ENCODE measurements at regions not wholly inside any gene's neighbourhood (a gene's known extent, or its start where the extent isn't known, plus 50 kb on each side); places are given as distances from the start of the nearest gene placed in this dataset.

GRCh38 chr2:120513776-120514357 lies 167.9 kb downstream of the INHBB start:
- DNase-seq: no peak
- H3K27me3 Mint-ChIP-seq (ENCODE audit: low read depth): peaks cover 93% of the 10 kb centered on the region
- WGBS (ENCODE audit: extremely low coverage, insufficient read length, low lambda C conversion rate): no CpG with 5 or more reads among the region's 10 CpGs

More at GRCh38 chr2:120513776-120514357, 167.9 kb downstream of the INHBB start:
- Histone ChIP-seq H2BK12ac (ENCODE audit: insufficient read length, low read depth, low read length) (no peak overlapping the region), H3K4me2 (ENCODE audit: insufficient read depth, insufficient read length, low read length) (no peak overlapping the region), H3K4me1 (ENCODE audit: insufficient read depth, low read length) (no peaks in the 10 kb centered on the region), H3K18ac (ENCODE audit: insufficient read length, low read depth, low read length) (no peak overlapping the region), H3K79me2 (ENCODE audit: insufficient read depth, low read length) (no peaks in the 10 kb centered on the region), H2BK15ac (ENCODE audit: low read depth, low read length) (no peak overlapping the region), H3K23me2 (ENCODE audit: insufficient read length, low read depth, low read length, poor library complexity, severe bottlenecking) (no peaks in the 10 kb centered on the region), H2AK5ac (ENCODE audit: insufficient read length, low read length) (no peak overlapping the region), H3K4ac (ENCODE audit: low read depth, low read length) (no peak overlapping the region), H3K56ac (ENCODE audit: insufficient read length, low read depth, low read length) (no peak overlapping the region), H4K8ac (replicated peaks; ENCODE audit: insufficient read length, low read depth, low read length) (no peak overlapping the region), H3K23ac (ENCODE audit: insufficient read length, low read depth, low read length) (no peak overlapping the region), H2BK5ac (ENCODE audit: insufficient read length, low read length) (no peak overlapping the region), H3K27me3 (ENCODE audit: insufficient read depth, low read length) (no peaks in the 10 kb centered on the region), H4K5ac (ENCODE audit: insufficient read length, low read depth, low read length) (no peak overlapping the region), H3K14ac (ENCODE audit: insufficient read depth, low read length) (no peak overlapping the region), H3K79me1 (ENCODE audit: insufficient read depth, low read depth, low read length, poor library complexity, severe bottlenecking) (no peaks in the 10 kb centered on the region), H3K9ac (ENCODE audit: extremely low read depth, insufficient read length, low read length) (no peak overlapping the region), H2BK120ac (ENCODE audit: low read depth, low read length, poor library complexity, severe bottlenecking) (no peak overlapping the region), H3K27ac (ENCODE audit: insufficient read length, low read depth, low read length) (no peak overlapping the region), H2AFZ (ENCODE audit: low read length) (no peak overlapping the region), H2BK20ac (ENCODE audit: low read depth, low read length, poor library complexity, severe bottlenecking) (no peak overlapping the region), H3K9me3 (ENCODE audit: control insufficient read depth, low read depth, low read length) (no peaks in the 10 kb centered on the region), H4K20me1 (ENCODE audit: control insufficient read depth, insufficient read depth, insufficient read length) (no peaks in the 10 kb centered on the region), H4K91ac (ENCODE audit: insufficient read length, low read depth, low read length) (no peak overlapping the region), H3T11ph (ENCODE audit: low read length) (no peak overlapping the region)
- no peaks in the 10 kb centered on the region; a peak in 2 of 5 replicates for H3K9me3 Mint-ChIP-seq
- no peak overlapping the region for H3K4me3 Mint-ChIP-seq
- H3K36me3 Mint-ChIP-seq (ENCODE audit: insufficient read depth in 1 of 3, low read depth in 3 of 3): no peaks in the 10 kb centered on the region
- no peak for TF ChIP-seq CTCF (conservative IDR thresholded peaks at IDR 0.05)
- H3K27ac Mint-ChIP-seq: no peak overlapping the region
- H3K4me1 Mint-ChIP-seq: peaks cover 4 to 15% of the 10 kb centered on the region in 2 experiments

All from H9 (cell line).